Omental fat pad (tissue), 3 donors: ENCODE measurements at regions not wholly inside any gene's neighbourhood (a gene's known extent, or its start where the extent isn't known, plus 50 kb on each side); places are given as distances from the start of the nearest gene placed in this dataset.

ENCODE experiments used
- ATAC-seq: fragments of 150-250 bp; one replicate; pipeline ENCODE4 v1.9.1; 2016; ENCODE audit warnings: mild to moderate bottlenecking, moderate library complexity; ENCODE audit not compliant: low FRiP score
- DNase-seq: peaks from one replicate; pipeline ENCODE4 v3.0.0-alpha.2; 2019; ENCODE audit warnings: low spot score
- TF ChIP-seq, protein P1 (sequence below), 3 donors: fragments of 450-650 bp; IDR thresholded peaks; one replicate each; pipeline ENCODE4 v1.5.1; 2016 to 2017; ENCODE audit warnings: antibody characterized with exemption in 3 of 3, mild to moderate bottlenecking in 3 of 3, moderate library complexity in 2 of 3

DNA sequence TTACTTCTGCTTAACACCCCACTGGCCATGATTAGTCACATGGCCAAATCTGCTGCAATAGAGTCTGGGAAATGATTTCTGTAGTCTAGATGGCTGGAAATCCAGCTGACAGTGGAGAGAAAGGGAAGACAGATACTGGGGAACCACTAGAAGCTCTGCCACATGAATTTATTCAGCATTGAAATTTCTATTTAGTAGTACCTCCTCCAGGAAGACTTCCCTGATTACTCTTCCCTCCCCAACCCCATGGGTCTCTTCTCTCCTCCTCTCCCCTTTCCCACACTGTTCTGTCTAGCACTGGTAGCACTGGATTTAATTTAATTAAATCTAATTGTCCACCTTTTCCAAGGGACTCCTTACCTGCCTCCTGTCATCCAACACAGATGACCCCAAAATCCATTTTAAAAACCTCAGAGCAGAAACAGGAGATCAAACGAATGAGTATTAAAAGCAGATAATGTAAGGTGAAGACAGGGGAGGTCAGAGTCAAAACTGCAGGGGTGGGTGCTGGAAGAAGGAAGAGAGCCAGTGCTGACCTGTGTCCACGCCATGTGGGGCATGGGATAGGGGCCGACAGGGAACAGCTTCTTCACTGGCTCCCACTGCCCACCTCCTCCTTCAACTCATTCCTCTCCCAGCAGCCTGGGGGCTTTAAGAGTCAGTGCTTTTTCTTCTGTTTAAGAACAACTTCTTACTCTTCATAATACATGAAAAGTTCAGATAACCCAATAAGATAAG is 169.2 kb upstream of the HS6ST1 start:
- ATAC-seq (no peak), DNase-seq (no peak)
- TF ChIP-seq, protein P1, sequence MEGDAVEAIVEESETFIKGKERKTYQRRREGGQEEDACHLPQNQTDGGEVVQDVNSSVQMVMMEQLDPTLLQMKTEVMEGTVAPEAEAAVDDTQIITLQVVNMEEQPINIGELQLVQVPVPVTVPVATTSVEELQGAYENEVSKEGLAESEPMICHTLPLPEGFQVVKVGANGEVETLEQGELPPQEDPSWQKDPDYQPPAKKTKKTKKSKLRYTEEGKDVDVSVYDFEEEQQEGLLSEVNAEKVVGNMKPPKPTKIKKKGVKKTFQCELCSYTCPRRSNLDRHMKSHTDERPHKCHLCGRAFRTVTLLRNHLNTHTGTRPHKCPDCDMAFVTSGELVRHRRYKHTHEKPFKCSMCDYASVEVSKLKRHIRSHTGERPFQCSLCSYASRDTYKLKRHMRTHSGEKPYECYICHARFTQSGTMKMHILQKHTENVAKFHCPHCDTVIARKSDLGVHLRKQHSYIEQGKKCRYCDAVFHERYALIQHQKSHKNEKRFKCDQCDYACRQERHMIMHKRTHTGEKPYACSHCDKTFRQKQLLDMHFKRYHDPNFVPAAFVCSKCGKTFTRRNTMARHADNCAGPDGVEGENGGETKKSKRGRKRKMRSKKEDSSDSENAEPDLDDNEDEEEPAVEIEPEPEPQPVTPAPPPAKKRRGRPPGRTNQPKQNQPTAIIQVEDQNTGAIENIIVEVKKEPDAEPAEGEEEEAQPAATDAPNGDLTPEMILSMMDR (IDR thresholded peaks at IDR 0.05), result no peak

DNA sequence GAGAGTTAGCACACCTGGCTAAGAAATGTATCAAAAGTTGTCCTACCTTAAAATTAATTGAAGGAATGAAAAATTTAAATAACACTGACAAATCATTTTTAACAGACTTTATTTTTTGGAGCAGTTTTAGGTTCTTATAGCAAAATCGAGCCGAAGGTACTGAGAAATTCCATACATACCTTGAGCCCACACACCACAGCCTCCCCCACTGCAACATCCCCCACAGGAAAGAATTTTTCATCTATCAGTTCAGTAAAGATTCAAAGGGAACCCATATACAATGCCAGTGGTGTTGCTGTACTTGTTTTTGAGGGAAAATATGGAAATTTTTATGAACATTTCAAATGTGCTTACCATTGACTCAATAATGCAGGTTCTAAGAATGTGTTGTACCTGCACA is 169.8 kb upstream of the HS6ST1 start:
- DNase-seq (no peak), ATAC-seq (no peak)
- TF ChIP-seq, protein P1 (IDR thresholded peaks at IDR 0.05), result no peak

DNA sequence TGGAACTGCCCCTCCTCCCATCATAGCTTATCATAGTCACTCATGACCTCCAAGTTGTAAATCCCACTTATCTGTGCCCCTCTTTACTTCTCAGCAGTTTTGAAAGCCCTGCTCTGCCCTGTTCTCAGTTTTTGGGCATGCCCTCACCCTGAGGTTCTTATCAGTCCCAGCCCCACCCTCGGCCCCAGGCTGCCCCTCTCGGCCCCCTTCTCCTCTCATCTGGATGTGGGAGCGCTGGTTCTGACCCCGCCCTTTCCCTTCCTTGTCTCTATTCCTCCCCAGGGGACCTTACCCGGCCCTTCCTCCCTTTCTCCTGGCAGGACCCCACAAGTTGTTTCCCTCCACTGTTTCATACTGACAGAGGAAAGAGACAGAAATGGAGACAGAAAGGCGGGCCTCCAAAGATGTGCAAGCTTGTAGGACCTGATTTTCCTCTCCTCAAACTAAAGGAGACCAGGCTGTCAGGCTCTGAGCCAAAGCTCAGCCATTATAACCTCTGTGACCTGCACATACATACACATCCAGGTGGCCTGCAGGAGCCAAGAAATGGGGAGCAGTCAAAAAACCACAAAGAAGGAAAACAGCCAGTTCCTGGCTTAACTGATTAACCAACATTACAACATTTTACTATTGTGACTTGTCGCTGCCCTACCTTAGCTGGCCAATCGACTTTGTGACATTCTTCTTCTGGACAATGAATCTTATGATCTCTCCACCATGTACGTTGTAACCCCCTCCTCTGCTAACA is 171.0 kb upstream of the HS6ST1 start:
- DNase-seq (no peak), ATAC-seq (no peak)
- TF ChIP-seq, protein P1 (IDR thresholded peaks at IDR 0.05), result no peak

DNA sequence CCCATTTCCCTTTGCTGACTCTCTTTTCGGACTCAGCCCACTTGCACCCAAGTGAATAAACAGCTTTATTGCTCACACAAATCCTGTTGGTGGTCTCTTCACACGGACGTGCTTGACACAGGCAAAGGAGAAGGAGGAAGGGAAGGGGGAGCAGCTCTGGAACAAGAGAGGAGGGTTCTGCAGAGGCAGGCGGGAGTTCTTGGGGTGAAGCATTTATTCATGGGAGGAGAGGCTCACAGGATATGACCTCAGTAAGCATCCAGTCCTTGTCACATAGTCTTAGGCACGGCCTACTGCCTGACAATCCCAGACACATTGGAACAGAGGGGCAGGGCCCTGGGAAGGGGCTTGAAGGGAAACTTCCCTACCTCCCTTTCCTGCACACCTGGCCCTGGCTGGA is 171.7 kb upstream of the HS6ST1 start:
- ATAC-seq (no peak), DNase-seq (no peak)
- TF ChIP-seq, protein P1 (IDR thresholded peaks at IDR 0.05), result no peak

DNA sequence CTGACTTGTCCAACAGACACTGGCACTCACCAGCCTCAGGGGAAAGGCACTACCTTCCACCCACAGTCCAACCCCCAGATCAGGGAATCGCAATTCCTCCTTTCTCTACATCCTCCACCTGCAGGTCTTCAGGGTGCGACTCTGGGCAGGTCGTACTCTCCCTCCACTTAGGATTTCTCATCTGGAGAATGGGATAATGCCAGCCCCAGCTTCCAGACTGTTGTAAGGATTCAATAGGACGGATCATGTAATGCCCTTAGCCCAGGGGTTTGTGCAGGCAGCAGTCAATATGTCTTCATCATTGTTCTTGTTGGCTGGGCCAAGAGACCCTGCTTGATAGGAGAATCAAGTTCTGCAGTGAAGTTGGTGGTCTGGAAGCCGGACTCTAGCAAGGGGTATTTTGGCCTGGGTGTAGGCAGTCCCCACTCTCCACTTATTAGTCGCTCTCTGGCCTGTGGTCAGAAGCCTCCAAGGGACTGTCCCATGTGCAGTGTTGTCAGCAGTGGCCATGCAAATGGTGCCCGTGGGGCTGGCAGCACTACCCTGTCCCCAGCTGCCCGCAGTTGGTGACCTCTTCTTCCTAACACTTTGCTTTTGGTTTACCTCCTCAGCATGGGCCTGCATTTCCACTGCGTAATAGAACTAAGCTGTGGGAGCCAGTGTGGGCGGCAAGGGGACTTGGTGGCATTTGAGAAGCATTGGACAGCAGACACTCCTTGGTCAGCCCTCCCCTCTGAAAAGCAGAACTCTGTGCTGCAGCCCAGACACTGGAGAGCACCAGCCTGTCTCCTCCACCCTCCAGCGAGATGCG is 172.4 kb upstream of the HS6ST1 start:
- no peak for ATAC-seq
- no peak for DNase-seq
- TF ChIP-seq, protein P1 (IDR thresholded peaks at IDR 0.05), result no peak

DNA sequence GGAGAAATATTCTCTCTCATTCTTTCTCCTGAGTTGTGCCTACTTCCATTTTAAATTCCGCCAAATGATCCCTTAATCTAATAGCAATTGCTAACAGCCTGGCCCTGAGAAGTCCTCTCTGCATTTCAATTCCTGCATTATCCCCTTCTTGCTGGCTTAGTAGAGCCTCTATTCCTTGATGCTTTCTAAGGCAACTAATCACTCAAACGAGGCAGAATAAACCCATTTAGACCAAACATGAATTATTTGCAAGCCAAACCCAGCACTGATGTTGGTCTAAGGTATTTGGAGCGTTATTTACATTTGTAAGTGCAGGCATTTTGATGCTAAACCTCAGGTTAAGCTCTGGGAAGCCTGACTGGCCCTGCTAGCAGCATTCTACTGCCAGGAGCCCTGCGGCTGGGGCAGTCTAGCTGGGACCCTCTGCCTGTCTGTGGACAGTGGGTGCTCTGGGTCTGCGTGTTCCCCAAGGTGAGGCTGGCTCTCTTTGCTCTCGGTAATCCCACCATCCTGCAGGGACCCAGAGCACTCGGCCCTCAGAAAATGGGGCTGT is 173.1 kb upstream of the HS6ST1 start:
- TF ChIP-seq, protein P1 (IDR thresholded peaks at IDR 0.05), result no peak
- DNase-seq (no peak), ATAC-seq (no peak)
